AG04449 (cell line): ENCODE measurements at regions not wholly inside any gene's neighbourhood (a gene's known extent, or its start where the extent isn't known, plus 50 kb on each side); places are given as distances from the start of the nearest gene placed in this dataset.

Experiments
- CTCF ChIA-PET: fragments of 350-600 bp; formaldehyde crosslinking; extraction: SDS; loops from one replicate; lab custom pipeline; 2021; ENCODE audit warnings: antibody characterized with exemption; lab: Yijun Ruan, JAX
- POLR2A ChIA-PET: fragments of 400-600, 350-600 bp; formaldehyde crosslinking; extraction: SDS; loops from one replicate; lab custom pipeline; 2020; ENCODE audit warnings: antibody characterized with exemption, inconsistent platforms; lab: Yijun Ruan, JAX
- DNase-seq: peaks from one replicate; pipeline ENCODE4 v3.0.0-alpha.2; 2010; ENCODE audit warnings: low read depth, low spot score
- H3K4me3 ChIP-seq: 2 replicates; pipeline ENCODE4 v1.5.1; 2011; ENCODE audit warnings: low read depth, mild to moderate bottlenecking, control low read depth, low read length
- CTCF ChIP-seq: IDR thresholded peaks from one replicate; pipeline ENCODE4 v1.5.1; 2011; ENCODE audit warnings: mild to moderate bottlenecking, moderate library complexity, low read length, control low read depth, inconsistent platforms; ENCODE audit not compliant: insufficient read depth; ENCODE audit errors: missing control alignments

GRCh38 chr17:36857698-36858097, 79.6 kb upstream of the LHX1 start:
- H3K4me3 ChIP-seq: no peak overlapping the region
- POLR2A ChIA-PET: no interaction called here
- CTCF ChIA-PET: no interaction called here
- no peak for TF ChIP-seq CTCF
- DNase-seq: no peak

DNA sequence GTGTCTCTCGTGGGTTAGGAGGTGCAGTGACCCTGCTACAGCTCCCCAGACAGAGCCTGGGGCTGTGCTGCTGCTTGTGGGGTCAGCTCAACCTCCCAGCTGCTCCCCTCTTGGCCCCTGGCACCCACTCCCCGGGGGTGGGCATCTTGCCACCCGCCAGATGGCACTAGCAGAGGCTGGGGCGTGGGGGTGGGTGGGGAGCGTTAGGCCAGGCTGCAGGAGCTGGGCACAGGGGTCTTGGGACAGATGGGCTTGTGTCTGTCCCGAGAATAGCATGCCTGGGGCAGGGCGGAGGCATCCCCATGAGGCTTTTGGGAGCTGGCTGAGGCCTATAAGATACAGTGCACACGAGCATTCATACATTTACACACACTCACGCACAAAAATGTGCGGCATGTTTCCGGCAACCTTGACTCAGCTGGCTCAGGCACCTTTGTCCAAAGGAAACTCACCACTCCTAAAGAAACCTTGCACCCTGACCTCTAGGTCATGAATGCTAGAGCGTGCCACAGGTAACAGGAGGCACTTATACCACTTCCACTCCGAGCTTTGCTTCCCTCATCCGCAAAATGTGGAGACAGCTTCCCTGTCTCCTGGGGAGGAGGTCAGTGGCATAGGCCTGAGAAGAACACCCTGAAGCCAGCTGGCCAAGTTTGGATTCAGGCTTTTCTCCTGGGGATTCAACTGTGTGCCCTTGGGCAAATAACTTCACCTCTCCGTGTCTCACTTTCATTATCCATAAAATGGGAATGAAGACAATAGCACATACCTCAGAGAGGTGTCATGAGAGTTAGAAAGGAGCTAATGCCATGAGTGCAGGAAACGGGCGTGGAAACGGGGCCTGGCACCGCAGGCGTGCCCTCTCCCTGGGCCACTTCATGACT, 78.9 kb upstream of the LHX1 start:
- CTCF ChIA-PET: no interaction called here
- no peak overlapping the region for H3K4me3 ChIP-seq
- no peak for TF ChIP-seq CTCF
- DNase-seq: no peak
- POLR2A ChIA-PET: no interaction called here

DNA sequence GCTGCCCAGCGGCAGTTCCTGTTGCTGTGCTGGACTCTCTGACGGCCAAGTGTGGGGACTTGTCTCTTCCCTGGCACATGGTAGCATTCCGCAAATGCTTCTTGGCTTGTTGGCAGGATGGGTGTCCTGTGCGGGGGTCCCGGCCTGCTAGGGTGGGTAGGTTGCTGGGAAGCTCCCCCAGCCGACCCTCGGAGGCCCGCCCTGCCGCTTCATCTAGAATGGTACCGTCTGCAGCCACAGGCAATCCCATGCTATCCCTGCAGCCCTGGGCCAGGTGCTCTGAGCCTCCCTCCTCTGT, 78.3 kb upstream of the LHX1 start:
- no peak for DNase-seq
- CTCF ChIA-PET: no interaction called here
- POLR2A ChIA-PET: no interaction called here
- H3K4me3 ChIP-seq: no peak overlapping the region
- no peak for TF ChIP-seq CTCF

DNA sequence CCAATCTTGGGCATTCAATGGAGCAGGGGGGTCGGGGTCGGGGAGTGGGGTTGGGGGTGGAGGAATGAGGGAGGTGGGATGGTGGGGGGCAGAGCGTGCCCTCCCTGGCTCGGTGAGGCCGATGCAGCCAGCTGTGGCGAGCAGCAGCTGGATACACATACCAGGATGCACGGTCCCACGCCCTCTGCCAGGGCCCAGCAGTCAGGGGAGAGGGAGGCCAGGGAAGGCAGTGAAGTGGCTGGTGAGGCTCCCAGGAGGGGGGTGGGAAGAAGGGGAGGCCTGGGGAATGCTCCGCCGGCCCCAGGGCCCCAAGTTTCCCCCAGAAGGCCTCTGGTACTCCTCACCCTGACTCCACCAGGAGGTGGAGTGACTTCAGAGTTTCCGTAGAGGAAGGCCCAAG, 77.6 kb upstream of the LHX1 start:
- ChIA-PET POLR2A (no interaction called here), CTCF (no interaction called here)
- no peak for TF ChIP-seq CTCF
- H3K4me3 ChIP-seq: no peak overlapping the region
- no peak for DNase-seq

GRCh38 chr17:36861531-36861930, 75.7 kb upstream of the LHX1 start:
- no peak for DNase-seq
- CTCF ChIA-PET: no interaction called here
- TF ChIP-seq CTCF: no peak
- POLR2A ChIA-PET: no interaction called here
- H3K4me3 ChIP-seq: no peak overlapping the region

DNA sequence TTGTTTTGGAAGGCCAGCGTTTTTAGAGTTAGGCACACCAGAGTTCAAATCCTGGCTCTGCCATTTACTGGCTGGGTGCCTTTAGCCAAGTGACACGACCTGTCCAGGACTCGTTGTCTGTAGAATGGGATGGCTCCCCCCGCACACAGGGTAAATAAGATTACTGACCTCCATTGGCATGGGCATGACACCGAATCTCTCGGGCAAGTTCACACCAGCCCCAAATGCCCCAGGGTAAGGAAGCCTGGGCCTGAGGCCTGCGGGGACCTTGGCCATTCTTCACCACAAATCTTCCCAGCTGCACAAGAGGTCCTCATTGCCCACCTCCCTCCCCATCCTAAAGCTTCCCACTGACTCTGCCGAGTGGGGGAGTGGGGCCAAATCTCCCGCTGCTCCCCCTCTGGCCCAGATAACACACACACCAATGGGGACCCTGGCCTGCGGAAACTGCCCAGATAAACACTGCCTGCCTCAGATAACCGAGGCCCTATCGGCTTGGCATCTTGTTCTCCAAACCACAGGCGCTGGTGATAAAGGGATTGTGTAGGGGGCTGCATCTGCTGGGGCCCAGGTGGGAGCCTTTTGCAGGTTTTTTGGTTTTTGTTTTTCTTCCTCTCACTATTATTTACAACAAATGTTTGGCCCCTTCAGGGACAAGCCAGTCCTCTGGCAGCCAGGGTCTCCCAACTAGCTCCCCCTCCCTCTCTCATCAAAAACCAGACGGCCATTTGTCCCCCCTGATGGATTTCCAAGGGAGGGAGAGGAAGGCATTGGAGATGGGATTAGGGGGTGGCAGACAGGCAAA, 75.0 kb upstream of the LHX1 start:
- POLR2A ChIA-PET: no interaction called here
- DNase-seq: no peak
- H3K4me3 ChIP-seq: no peak overlapping the region
- TF ChIP-seq CTCF: no peak
- CTCF ChIA-PET: no interaction called here
